HG03342 (cell line): ENCODE measurements at regions not wholly inside any gene's neighbourhood (a gene's known extent, or its start where the extent isn't known, plus 50 kb on each side); places are given as distances from the start of the nearest gene placed in this dataset.
"Not testable (repeated sequence)": the region's sequence is repeated elsewhere in the genome, so short reads cannot be mapped to it uniquely, and the experiment has no call there.

Source experiments
- ATAC-seq: cut with Tn5 transposase; IDR thresholded peaks from one replicate; pipeline ENCODE4 v1.9.1; 2021; ENCODE audit warnings: mild to moderate bottlenecking, moderate library complexity; ENCODE audit not compliant: unreplicated experiment

DNA sequence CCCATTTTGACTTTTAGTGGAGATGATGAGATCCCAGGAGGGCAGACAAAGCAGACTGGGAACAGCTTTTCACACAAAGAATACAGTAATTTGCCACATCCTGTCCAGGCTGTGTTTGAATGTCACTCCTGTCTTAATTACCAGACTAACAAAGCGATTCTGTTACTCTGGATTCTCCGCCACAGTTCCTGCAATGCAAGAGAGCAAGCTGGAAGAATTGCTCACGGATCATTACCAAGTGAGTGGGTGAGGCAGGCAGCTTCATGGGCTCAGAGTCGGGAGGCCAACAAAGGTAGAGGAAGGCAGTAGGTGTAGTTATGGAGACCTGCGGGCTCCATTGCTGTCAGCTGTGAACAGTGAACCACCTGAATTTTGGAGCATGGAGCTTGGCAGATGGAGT lies 250.5 kb upstream of the ATP5MC3 start:
- ATAC-seq = no peak

DNA sequence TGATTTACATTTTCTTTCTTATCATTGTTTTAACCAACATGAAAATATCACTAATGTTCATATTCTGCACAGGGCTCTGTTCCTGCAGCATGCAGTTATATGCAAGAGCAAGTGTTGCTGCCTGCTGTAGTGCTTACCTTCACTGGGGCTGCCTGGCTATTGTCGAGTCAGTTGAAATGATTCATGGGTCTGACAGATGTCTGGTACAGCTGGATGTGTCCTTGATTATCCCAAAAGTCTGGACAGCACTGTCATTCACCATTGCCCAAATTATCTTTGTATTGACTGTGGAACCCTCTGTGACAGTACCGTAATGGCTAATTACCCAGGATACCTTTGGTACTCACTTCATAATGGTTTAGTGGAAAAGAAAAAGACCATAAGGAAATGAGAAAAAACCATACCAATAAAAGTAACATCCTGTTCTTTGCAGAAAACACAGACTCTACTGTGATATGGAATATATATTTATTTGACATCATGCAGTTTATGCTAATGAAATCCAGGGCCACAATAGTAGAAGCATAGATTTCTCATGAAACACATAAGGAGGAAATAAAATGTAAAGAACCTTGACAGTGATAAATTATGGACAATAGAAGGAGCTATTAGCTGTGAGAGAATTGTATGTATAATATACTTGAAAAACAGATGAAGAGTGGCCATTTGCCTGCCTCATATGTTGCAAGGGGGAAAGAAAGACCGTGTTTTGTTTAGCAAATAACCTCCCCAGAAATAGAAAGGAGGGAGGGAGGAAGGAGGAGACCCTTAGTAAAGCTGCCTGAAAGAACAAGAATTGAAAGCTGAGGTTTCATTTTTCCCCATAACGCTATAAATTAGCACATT lies 249.8 kb upstream of the ATP5MC3 start:
- no peak for ATAC-seq

DNA sequence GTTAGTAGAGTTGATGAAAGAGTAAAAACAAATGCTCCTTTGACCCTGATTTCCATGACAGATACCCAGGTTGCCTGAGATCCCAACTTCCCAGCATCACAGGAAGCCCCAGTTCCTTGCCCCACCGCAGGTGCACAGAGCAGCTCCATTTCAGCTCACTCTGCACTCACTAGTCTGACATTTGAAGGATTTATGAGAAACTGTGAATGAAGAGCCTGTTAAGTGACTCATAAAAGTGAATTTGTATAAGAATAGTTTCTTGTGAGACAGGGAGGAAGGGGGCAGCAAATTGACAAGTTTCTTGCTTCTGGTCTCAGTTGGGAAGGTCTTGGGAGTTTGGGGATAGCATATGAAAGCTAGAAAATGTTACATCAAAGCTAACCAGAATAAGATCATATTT lies 248.7 kb upstream of the ATP5MC3 start:
- no peak for ATAC-seq

DNA sequence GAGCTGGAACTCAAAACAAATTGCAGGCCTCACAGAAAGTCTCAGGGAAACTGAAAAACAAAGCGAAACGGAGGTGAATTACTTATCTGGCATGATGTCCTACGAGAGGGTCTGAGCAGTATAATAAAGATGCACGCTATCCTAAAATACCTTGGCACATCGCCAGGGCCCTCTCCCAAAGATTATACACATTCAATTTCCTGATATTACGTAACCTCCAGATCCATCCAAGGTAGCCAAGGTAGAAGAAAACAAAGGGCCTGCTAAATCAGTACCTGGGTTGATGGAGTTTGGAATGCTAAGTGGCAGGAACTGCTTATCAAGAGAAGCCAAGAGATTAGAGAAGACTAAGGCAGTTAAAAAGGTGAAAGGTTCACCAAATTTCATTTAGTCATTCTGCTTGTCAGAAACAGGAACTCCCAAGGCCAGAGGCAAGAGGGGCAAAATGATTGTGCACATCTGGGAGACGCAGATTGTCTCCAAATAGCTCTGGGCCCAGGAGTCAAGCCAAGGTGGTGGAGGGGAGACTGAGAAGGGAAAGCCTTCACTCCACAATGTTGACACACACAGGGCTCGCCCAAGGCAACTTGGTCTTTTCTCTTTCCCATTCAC lies 236.8 kb upstream of the ATP5MC3 start:
- ATAC-seq = no peak

DNA sequence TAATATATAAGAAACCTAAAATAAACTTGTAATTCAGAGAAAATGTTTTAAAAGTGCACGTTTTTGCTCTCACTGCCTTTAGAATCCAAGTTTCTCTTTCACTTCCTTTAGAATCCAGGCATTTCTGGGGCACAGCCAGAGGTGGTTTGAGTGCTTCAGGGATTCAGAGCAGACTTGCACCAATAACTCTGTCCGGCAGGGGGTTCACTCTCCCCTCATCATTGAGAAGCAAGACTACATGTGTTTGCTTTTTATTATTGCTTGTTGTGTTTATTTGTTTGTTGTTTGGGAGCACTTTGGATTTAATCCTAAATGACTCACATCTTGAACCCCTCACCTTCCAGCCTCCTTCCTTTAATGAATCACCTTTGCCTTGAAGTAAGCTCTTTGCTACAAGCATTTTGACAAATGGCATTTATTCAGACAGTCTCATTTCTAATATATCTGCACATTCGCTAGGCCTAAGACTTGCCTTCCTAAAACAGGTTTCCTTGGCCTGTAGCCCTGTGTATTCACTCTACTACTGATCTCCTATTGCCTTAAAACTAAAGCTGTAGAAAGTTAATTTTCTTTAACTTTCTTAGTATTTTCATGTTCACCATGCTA lies 233.5 kb upstream of the ATP5MC3 start:
- no peak for ATAC-seq

DNA sequence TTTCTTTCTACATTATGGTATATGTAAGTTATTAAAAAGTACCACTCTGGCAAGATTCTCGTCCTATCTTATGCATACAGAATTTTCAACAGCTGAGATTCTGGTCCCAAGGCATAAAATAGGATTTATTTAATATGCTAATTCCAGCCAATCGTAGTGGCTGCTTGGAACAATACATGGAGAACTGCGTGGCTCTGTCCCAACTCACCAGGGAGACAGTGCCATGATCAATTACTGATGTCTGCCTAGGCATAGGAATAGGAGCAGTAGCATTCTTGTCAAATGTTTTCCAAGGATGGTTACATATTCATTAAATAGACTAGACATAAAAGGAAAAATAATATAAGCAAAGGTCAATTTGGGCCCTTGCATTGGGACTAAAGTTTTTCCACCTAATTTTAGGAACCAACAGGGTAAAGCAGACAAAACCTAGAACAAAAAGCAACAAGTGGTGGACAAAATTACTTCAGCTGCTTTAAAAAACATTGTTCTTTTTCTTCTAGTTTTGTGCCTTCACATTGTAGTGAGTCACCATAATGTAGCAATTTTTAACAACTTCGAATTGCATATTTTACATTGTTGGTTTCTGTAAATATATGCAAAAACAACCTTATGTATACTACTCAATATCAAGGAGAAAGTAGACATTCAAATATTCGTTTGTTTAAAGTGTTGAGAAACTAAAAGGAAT lies 232.8 kb upstream of the ATP5MC3 start:
- no peak for ATAC-seq

DNA sequence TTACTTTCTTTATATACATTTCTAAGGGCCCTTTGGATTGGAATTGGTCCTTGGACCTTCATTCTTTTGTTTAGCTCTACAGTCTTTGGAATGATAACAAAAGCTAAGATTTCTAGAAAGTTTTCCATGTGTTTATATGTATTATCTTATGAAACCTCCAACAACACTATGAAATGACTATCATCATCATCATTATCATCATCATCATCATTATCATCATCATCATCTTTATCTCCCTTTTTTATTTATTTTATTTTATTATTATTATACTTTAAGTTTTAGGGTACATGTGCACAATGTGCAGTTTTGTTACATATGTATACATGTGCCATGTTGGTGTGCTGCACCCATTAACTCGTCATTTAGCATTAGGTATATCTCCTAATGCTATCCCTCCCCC lies 229.4 kb upstream of the ATP5MC3 start:
- ATAC-seq = not testable (repeated sequence)

DNA sequence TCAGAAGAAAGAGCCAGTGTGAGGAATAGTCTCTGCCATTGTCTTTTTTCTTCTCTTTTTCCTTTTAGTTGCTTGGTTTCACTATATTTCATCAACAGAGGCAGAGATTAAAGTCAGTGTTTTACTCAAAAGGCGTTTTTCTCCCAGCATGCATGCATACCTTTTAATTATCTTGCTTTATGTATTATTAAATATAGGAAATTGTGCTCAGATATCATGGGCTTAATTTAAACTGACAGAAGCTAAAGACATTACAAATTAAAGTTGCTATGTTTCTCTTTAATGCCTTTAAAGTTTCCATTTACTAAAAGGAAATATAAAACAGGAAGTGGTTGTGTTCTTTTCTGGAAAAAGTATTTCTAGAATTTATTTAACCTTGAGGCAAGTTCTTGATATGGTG lies 223.3 kb upstream of the ATP5MC3 start:
- no peak for ATAC-seq

DNA sequence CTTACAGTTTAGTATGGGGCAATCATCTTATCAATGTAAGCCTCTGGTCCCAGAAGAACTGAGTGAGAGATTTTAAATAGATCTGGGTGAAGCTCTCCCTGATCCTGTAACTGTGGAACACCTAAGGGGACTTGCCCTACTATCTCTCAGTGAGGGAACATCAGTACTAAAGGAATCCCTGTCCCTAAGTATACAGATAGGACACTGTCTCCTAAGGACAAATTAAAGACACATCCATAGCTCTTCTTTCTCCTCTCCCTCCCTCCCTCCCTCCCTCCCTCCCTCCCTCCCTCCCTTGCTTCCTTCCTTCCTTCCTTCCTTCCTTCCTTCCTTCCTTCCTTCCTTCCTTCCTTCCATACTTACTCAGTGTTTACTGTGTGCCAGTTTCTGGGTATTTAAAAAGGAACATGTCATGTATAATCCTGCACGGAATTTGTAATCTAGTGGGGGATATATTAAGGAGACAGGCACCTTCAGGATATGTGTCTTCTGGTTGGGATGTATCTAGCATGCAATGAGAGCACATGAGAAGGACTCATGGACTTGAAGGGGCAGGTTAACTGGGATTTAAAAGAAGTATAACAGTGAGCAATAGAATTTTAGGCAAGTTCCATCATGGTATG lies 222.2 kb upstream of the ATP5MC3 start:
- no peak for ATAC-seq

DNA sequence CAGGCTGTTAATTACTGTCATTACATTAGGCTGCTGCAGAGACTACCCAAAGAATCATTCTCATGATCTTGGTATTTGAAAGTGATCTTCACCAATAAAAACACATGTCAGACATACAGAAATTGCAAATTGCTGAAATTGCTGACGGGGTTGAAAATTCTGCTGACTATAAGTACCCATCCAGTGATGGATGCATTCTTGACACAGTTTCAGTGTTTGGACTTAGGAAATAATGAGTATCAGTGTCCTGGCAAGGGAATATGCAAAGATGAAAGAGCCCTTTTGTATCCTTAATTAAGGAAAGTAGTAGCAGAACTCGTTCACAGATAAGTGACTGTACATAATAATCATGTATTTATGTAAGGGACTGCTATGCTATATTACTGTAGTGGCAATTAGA lies 221.1 kb upstream of the ATP5MC3 start:
- ATAC-seq = no peak

DNA sequence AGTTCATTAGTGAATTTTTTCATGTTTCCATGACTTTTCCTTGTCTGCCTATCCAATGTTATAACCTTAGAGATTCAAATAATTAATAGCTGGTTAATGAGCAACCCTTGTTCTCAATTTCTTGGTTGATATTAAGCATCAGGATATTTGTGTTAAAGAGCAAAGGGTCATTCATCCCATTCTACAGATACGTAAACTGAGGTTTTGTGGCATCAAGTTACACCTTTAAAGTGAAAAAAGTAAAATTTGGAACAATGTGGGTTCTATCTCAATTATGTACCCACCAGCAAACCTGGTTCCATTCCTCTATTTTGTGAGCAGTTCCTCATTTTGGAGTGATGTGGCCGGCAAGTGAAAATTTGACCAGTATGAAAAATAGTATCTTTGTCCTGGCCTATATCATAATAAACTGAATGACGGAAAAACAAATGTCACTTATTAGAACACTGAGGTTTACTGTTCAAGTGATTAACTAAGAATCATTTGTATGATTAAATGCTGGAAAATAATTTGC lies 220.5 kb upstream of the ATP5MC3 start:
- no peak for ATAC-seq

DNA sequence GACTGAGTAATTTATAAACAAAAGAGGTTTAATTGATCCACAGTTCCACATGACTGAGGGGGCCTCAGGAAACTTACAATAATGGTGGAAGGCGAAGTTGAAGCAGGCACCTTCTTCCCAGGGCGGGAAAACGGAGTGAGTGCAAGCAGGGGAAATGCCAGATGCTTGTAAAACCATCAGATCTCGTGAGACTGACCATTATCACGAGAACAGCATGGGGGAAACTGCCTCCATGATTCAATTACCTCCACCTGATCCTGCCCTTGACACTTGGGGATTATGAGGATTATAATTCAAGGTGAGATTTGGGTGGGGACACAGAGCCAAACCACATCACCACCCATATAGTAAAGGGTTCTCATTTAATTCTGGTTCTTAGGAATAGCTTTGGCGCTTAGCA lies 219.5 kb upstream of the ATP5MC3 start:
- ATAC-seq = no peak

DNA sequence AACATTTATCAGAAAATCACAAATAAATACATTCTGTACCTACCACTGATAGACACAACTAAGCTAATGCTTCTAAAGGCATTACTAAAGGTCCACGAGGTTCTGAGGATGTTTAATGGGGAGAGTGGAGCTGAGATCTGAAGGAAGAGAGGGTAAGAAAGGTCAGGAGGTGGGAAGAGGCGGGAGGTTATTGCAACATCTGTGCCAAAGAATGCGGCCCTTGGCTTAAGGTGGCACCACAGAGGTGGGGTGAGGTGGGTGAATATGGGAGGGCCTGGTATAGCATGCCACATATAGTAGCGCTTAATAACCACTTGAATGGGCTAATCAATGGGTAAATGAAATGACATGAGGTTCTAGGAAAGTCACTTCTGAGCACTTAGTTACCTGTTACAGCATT lies 217.8 kb upstream of the ATP5MC3 start:
- ATAC-seq = no peak

DNA sequence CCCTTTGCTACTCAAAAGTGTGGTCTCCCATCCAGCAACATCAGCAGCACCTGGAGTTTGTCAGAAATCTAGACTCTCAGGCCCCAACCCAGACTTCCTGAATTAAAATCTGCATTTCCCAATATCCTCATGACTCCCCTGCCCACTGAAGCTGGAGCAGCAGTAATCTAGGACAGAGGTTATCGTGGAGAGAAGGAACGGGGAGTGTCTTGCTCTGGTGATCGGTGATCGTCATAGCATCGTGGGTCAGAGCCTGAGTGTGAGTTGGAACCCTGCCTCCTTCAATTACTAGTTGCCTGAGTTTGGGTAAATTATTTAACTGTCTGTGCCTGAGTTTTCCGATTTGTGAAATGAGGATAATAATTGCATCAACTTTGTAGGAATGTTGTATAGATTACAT lies 217.3 kb upstream of the ATP5MC3 start:
- no peak for ATAC-seq

DNA sequence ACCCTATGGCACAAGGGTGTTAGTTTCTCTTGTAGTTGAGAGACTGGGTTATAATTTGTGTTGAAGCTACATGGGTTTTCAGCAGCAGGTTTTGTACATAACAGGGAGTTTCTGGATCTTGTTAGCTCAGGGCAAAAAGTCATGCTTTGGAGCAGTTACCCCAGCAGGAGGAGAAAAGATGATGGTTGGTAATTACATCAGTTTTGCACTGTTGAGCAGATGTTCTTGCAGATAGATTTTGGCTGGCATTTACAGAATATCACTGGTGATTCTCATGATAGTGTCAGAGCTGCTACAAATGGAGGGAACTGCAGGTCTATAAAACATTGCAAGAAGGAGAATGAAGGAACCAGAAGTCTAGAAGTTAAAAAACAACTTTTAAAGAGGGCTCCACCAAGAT lies 215.2 kb upstream of the ATP5MC3 start:
- no peak for ATAC-seq

DNA sequence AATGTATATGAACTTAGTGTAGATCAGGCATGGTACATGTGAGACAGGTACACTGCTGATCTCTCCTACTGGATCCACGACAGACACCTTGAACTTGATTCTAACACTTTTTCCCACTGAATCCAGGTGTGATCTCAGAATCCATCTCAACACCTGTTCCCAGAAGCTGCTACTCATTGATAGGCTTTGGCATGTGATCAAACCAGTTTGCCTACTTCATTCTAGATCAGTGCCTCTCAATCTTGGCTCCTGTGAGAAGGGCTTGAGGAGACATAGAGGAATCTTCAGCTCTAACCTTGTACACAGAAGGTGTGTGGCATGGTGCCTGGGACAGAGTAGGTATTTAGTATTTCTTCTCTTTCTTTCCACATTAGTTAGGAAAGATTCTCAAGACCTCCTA lies 212.3 kb upstream of the ATP5MC3 start:
- ATAC-seq = no peak

DNA sequence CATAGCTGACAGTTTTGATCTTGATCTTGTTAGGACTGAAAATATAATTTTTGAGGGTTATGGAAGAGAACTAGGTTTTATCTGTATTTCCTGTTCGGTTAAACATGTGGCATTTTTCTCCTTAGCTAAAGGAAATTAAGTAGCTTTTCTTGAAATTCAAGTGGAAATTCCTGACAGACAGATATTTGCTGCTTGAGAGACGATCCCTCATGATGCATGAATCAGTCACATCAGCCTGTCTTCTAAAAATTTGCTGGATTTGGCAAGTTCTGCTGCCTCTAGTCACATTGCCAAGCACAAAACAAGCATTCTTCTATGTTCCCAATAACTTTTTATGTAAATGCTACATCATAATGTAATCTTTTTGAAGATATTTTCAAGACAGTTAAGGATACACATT lies 201.8 kb upstream of the ATP5MC3 start:
- ATAC-seq = no peak

DNA sequence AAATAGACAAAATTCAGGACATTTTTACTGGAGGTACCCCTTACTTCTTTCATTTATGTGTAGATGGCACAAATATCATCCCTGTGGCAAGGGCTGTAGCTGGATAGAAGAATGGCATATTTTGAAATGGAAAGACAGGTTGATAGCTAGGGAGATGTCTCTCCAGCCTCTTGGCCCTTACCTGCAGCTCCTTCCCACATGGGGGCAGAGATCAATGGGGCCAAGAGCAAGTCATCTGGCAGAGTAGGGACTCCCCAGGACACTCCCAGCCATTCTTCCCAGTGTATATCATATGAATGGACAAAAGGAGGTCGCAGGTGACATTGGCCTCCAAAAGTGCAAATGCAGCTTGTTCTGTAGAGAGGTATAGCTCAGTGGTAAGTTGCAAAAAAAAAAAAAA lies 192.2 kb upstream of the ATP5MC3 start:
- no peak for ATAC-seq

DNA sequence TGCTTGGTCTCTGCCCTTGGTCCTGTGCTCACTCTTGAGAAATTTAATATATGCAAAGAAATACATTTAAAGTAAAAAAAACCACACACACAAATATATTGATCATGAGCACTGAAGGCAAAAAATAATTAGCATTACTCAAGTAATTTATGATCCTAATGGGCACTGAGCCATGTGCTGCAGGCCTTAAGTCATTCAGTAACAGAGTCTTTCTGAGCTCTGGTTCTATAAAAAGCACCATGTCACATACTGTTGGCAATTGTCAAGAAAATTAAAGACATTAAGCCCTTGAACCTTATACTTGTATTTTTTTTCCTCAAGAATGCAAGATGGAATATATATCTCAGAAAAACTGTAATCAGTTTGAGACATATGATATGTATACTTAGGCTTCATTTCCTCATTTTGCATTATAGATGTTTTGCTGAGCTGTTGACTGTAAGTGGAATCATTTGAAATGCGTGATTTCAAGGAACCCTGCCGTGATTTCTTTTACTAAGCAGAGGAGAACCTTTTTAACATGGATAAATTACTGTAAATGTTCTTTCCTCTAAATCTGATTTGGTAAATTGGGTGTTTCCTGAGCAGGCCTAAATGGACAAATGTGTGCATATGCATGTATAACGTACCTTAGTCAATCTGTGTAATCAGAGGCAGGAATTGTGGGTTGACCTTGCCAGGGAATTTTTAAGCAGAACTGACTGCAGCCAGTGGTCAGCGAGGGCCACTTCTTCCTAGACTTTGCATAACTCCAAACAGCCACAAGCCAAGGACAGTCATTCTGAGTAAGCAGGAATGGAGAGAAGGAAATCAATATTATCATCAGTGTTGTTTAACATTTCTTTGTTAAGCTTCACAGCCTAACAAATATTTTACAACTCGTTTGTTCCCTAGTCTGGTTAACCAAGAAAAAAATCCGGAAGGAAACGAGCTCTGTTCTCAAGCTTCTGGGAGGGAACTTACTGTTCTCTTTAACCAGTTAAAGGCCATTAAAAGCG lies 191.5 kb upstream of the ATP5MC3 start:
- no peak for ATAC-seq

DNA sequence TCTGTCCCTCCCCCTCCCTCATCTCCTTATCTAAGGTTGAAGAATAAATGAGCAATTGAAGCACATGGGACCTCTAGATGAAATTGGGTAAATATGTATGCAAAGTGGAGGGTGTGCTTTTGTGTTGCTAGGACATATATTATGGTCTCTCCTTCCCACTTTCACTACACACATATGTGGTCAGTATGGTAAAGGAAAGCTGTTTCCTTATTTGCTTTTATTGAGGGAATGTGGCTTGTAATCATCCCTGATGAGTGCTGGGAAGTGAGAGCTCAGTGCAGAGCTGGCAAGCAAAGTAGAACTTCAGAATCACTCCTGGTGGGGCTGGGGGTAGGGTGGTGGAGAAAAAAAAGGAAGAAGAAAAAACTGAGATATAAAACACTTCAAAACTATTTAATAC lies 189.9 kb upstream of the ATP5MC3 start:
- ATAC-seq = no peak
